ENCODE measurements at regions not wholly inside any gene's neighbourhood (a gene's known extent, or its start where the extent isn't known, plus 50 kb on each side); places are given as distances from the start of the nearest gene placed in this dataset.

DNA sequence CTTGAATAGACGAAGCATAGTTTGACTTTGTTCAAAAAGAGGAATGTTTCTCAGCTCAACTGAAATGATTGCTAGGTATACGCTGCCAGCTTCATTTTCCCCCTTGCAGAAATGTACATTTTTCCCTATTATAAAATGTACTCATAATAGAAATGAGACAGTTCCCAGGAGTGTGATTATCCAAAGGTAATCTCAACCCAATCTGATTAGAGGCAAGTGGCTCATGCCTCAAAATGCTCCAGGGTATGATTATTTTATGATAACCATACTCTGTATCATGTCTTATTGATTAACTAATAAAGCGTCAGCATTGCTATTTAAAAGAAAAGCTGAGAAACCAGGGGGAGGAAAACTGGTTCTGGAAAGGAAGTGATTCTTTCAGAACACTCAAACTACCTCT is 54.9 kb upstream of the SMIM15 start:
- TF ChIP-seq TAF1 (IDR thresholded peaks at IDR 0.05; ENCODE audit: low read depth, low read length) (no peak), POLR2A (IDR thresholded peaks at IDR 0.05; ENCODE audit: low read depth, low read length) (no peak), PAX5 (IDR thresholded peaks at IDR 0.05; ENCODE audit: insufficient read depth, low read length, severe bottlenecking) (no peak), POLR2AphosphoS5 (IDR thresholded peaks at IDR 0.05; ENCODE audit: low read depth, low read length) (no peak)
